ENCODE measurements at regions not wholly inside any gene's neighbourhood (a gene's known extent, or its start where the extent isn't known, plus 50 kb on each side); places are given as distances from the start of the nearest gene placed in this dataset.

DNA sequence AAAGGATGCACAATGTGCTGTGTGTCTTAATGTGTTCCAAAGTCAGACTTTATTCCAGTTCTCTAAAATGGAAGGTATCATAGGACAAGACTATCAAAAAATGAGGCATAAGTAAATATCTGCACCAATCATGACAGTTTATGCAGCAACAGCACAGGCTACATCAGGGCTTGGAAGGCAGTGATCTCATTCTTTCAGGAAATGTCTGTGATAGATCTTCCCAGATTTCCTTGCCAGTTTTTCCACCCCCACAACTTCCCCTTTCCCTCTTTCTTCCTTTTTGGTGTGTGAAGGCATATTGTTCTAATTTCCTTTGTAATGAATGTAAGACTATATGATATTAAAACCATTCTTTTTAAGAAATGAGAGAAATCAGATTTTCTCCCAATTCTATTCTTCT lies 326.7 kb downstream of the ATP23 start:
- TF ChIP-seq, protein P1, sequence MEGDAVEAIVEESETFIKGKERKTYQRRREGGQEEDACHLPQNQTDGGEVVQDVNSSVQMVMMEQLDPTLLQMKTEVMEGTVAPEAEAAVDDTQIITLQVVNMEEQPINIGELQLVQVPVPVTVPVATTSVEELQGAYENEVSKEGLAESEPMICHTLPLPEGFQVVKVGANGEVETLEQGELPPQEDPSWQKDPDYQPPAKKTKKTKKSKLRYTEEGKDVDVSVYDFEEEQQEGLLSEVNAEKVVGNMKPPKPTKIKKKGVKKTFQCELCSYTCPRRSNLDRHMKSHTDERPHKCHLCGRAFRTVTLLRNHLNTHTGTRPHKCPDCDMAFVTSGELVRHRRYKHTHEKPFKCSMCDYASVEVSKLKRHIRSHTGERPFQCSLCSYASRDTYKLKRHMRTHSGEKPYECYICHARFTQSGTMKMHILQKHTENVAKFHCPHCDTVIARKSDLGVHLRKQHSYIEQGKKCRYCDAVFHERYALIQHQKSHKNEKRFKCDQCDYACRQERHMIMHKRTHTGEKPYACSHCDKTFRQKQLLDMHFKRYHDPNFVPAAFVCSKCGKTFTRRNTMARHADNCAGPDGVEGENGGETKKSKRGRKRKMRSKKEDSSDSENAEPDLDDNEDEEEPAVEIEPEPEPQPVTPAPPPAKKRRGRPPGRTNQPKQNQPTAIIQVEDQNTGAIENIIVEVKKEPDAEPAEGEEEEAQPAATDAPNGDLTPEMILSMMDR (conservative IDR thresholded peaks at IDR 0.05) = no peak
- TF ChIP-seq ZFX (IDR thresholded peaks at IDR 0.05) = no peak

Data from C4-2B (cell line).